ENCODE measurements at regions not wholly inside any gene's neighbourhood (a gene's known extent, or its start where the extent isn't known, plus 50 kb on each side); places are given as distances from the start of the nearest gene placed in this dataset.

DNA sequence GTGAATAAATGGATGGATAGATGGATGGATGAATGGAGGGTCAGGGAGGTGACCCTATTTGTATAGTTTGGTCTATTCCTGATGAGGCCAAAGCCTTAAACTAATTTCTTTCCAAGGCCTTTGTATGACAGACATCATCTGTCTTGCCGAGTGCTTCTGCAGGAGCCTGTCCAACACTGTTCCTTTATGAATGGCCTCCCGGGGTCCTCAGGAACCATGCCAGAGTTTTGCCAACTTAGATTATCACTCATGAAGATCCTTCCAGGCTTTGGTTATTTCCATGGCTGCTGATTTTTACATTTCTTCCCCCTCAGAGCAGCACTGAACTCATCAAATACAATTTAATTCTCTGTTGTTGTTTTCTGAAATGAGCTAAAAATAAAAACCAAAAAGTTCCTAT is 133.0 kb upstream of the SOX2 start:
- Histone ChIP-seq H2BK120ac (ENCODE audit: low read depth, low read length) (no peak overlapping the region), H3K27me3 (ENCODE audit: control insufficient read depth in 3 of 3, insufficient read depth in 3 of 3, low read depth in 1 of 3, low read length in 3 of 3) (no peaks in the 10 kb centered on the region), H3K27ac (replicated peaks; ENCODE audit: low read length) (no peak overlapping the region), H3K36me3 (replicated peaks in 1 of 2; ENCODE audit: control insufficient read depth in 2 of 2, insufficient read depth in 2 of 2, low read length in 2 of 2) (no peaks in the 10 kb centered on the region), H3K4me3 (ENCODE audit: low read length in 2 of 2) (no peak overlapping the region), H2BK5ac (ENCODE audit: low read length) (no peak overlapping the region), H3K9me3 (replicated peaks in 1 of 2; ENCODE audit: control insufficient read depth in 2 of 2, insufficient read depth in 1 of 2, low read depth in 1 of 2, low read length in 2 of 2) (no peaks in the 10 kb centered on the region), H4K91ac (ENCODE audit: low read depth, low read length, poor library complexity) (no peak overlapping the region), H2AFZ (ENCODE audit: low read length) (no peak overlapping the region), H3K4me1 (ENCODE audit: control insufficient read depth in 2 of 2, insufficient read depth in 1 of 2, low read depth in 1 of 2, low read length in 2 of 2) (no peaks in the 10 kb centered on the region), H3K23ac (ENCODE audit: low read depth, low read length, poor library complexity) (no peak overlapping the region), H2AK5ac (ENCODE audit: low read depth, low read length) (no peak overlapping the region), H3K4ac (ENCODE audit: low read length) (no peak overlapping the region), H2BK15ac (ENCODE audit: low read length) (no peak overlapping the region), H3K14ac (ENCODE audit: low read length) (no peak overlapping the region), H3K9ac (ENCODE audit: low read depth, low read length, poor library complexity) (no peak overlapping the region), H3K18ac (ENCODE audit: low read length) (no peak overlapping the region), H4K8ac (ENCODE audit: low read depth, low read length) (no peak overlapping the region), H3K79me1 (ENCODE audit: low read depth, low read length) (no peaks in the 10 kb centered on the region), H2BK12ac (ENCODE audit: low read length) (no peak overlapping the region), H3K4me2 (ENCODE audit: insufficient read depth, low read length, poor library complexity, severe bottlenecking) (no peak overlapping the region)
- no CpG with 5 or more reads among the region's 2 CpGs for WGBS, 2 donors (ENCODE audit: extremely low coverage in 2 of 2, insufficient read length in 2 of 2, insufficient replicate concordance in 1 of 2)
- no peak for DNase-seq (ENCODE audit: low spot score)

- DNase-seq (ENCODE audit: low spot score): no peak
- no peaks in the 10 kb centered on the region for H3K4me1 ChIP-seq (ENCODE audit: control insufficient read depth in 2 of 2, insufficient read depth in 1 of 2, low read depth in 1 of 2, low read length in 2 of 2)
- no peak overlapping the region for H3K23ac ChIP-seq (ENCODE audit: low read depth, low read length, poor library complexity)
- no peak overlapping the region for H2BK12ac ChIP-seq (ENCODE audit: low read length)
- no peak overlapping the region for H2BK120ac ChIP-seq (ENCODE audit: low read depth, low read length)
- no peaks in the 10 kb centered on the region for H3K9me3 ChIP-seq (replicated peaks in 1 of 2; ENCODE audit: control insufficient read depth in 2 of 2, insufficient read depth in 1 of 2, low read depth in 1 of 2, low read length in 2 of 2)
- no peak overlapping the region for H3K4me2 ChIP-seq (ENCODE audit: insufficient read depth, low read length, poor library complexity, severe bottlenecking)
- no peak overlapping the region for H2AFZ ChIP-seq (ENCODE audit: low read length)
- no peaks in the 10 kb centered on the region for H3K36me3 ChIP-seq (replicated peaks in 1 of 2; ENCODE audit: control insufficient read depth in 2 of 2, insufficient read depth in 2 of 2, low read length in 2 of 2)
- H2BK15ac ChIP-seq (ENCODE audit: low read length): no peak overlapping the region
- no peaks in the 10 kb centered on the region for H3K27me3 ChIP-seq (ENCODE audit: control insufficient read depth in 3 of 3, insufficient read depth in 3 of 3, low read depth in 1 of 3, low read length in 3 of 3)
- no peak overlapping the region for H3K4ac ChIP-seq (ENCODE audit: low read length)
- H2BK5ac ChIP-seq (ENCODE audit: low read length): no peak overlapping the region
- no peak overlapping the region for H3K9ac ChIP-seq (ENCODE audit: low read depth, low read length, poor library complexity)
- no peak overlapping the region for H3K14ac ChIP-seq (ENCODE audit: low read length)
- H3K79me1 ChIP-seq (ENCODE audit: low read depth, low read length): no peaks in the 10 kb centered on the region
- H3K18ac ChIP-seq (ENCODE audit: low read length): no peak overlapping the region
- H2AK5ac ChIP-seq (ENCODE audit: low read depth, low read length): no peak overlapping the region
- H3K27ac ChIP-seq (replicated peaks; ENCODE audit: low read length): no peak overlapping the region
- H3K4me3 ChIP-seq (ENCODE audit: low read length in 2 of 2): no peak overlapping the region
- H4K91ac ChIP-seq (ENCODE audit: low read depth, low read length, poor library complexity): no peak overlapping the region
- no CpG with 5 or more reads among the region's 2 CpGs for WGBS, 2 donors (ENCODE audit: extremely low coverage in 2 of 2, insufficient read length in 2 of 2, insufficient replicate concordance in 1 of 2)
- H4K8ac ChIP-seq (ENCODE audit: low read depth, low read length): no peak overlapping the region
These were observed 139.3 kb upstream of the SOX2 start for GRCh38 chr3:181572432-181572831.

- no peaks in the 10 kb centered on the region for H3K79me1 ChIP-seq (ENCODE audit: low read depth, low read length)
- no peak for DNase-seq (ENCODE audit: low spot score)
- H3K36me3 ChIP-seq (replicated peaks in 1 of 2; ENCODE audit: control insufficient read depth in 2 of 2, insufficient read depth in 2 of 2, low read length in 2 of 2): no peaks in the 10 kb centered on the region
- H3K27me3 ChIP-seq (ENCODE audit: control insufficient read depth in 3 of 3, insufficient read depth in 3 of 3, low read depth in 1 of 3, low read length in 3 of 3): no peaks in the 10 kb centered on the region
- H3K4me2 ChIP-seq (ENCODE audit: insufficient read depth, low read length, poor library complexity, severe bottlenecking): no peak overlapping the region
- WGBS, 2 donors (ENCODE audit: extremely low coverage in 2 of 2, insufficient read length in 2 of 2, insufficient replicate concordance in 1 of 2): no CpG with 5 or more reads among the region's 3 CpGs
- no peak overlapping the region for H2AK5ac ChIP-seq (ENCODE audit: low read depth, low read length)
- no peak overlapping the region for H3K14ac ChIP-seq (ENCODE audit: low read length)
- H2BK120ac ChIP-seq (ENCODE audit: low read depth, low read length): no peak overlapping the region
- H3K4me1 ChIP-seq (ENCODE audit: control insufficient read depth in 2 of 2, insufficient read depth in 1 of 2, low read depth in 1 of 2, low read length in 2 of 2): no peaks in the 10 kb centered on the region
- H2AFZ ChIP-seq (ENCODE audit: low read length): no peak overlapping the region
- H3K9ac ChIP-seq (ENCODE audit: low read depth, low read length, poor library complexity): no peak overlapping the region
- no peak overlapping the region for H2BK15ac ChIP-seq (ENCODE audit: low read length)
- no peak overlapping the region for H3K23ac ChIP-seq (ENCODE audit: low read depth, low read length, poor library complexity)
- H3K9me3 ChIP-seq (replicated peaks in 1 of 2; ENCODE audit: control insufficient read depth in 2 of 2, insufficient read depth in 1 of 2, low read depth in 1 of 2, low read length in 2 of 2): no peaks in the 10 kb centered on the region
- no peak overlapping the region for H2BK5ac ChIP-seq (ENCODE audit: low read length)
- no peak overlapping the region for H3K27ac ChIP-seq (replicated peaks; ENCODE audit: low read length)
- no peak overlapping the region for H2BK12ac ChIP-seq (ENCODE audit: low read length)
- no peak overlapping the region for H3K4me3 ChIP-seq (ENCODE audit: low read length in 2 of 2)
- H3K18ac ChIP-seq (ENCODE audit: low read length): no peak overlapping the region
- no peak overlapping the region for H4K91ac ChIP-seq (ENCODE audit: low read depth, low read length, poor library complexity)
- no peak overlapping the region for H3K4ac ChIP-seq (ENCODE audit: low read length)
- H4K8ac ChIP-seq (ENCODE audit: low read depth, low read length): no peak overlapping the region
These were observed 141.3 kb upstream of the SOX2 start for GRCh38 chr3:181570472-181570871.

- no peak for DNase-seq (ENCODE audit: low spot score)
- H3K27me3 ChIP-seq (ENCODE audit: control insufficient read depth in 3 of 3, insufficient read depth in 3 of 3, low read depth in 1 of 3, low read length in 3 of 3): no peaks in the 10 kb centered on the region
- H3K79me1 ChIP-seq (ENCODE audit: low read depth, low read length): no peaks in the 10 kb centered on the region
- no peak overlapping the region for H2BK120ac ChIP-seq (ENCODE audit: low read depth, low read length)
- no peaks in the 10 kb centered on the region for H3K9me3 ChIP-seq (replicated peaks in 1 of 2; ENCODE audit: control insufficient read depth in 2 of 2, insufficient read depth in 1 of 2, low read depth in 1 of 2, low read length in 2 of 2)
- WGBS, 2 donors (ENCODE audit: extremely low coverage in 2 of 2, insufficient read length in 2 of 2, insufficient replicate concordance in 1 of 2): no CpG with 5 or more reads among the region's 3 CpGs
- no peak overlapping the region for H3K18ac ChIP-seq (ENCODE audit: low read length)
- H2BK12ac ChIP-seq (ENCODE audit: low read length): no peak overlapping the region
- H3K23ac ChIP-seq (ENCODE audit: low read depth, low read length, poor library complexity): no peak overlapping the region
- no peak overlapping the region for H4K8ac ChIP-seq (ENCODE audit: low read depth, low read length)
- H3K4ac ChIP-seq (ENCODE audit: low read length): no peak overlapping the region
- H2AK5ac ChIP-seq (ENCODE audit: low read depth, low read length): no peak overlapping the region
- no peak overlapping the region for H3K9ac ChIP-seq (ENCODE audit: low read depth, low read length, poor library complexity)
- no peak overlapping the region for H3K27ac ChIP-seq (replicated peaks; ENCODE audit: low read length)
- H3K4me2 ChIP-seq (ENCODE audit: insufficient read depth, low read length, poor library complexity, severe bottlenecking): no peak overlapping the region
- no peak overlapping the region for H2BK15ac ChIP-seq (ENCODE audit: low read length)
- no peak overlapping the region for H3K4me3 ChIP-seq (ENCODE audit: low read length in 2 of 2)
- H4K91ac ChIP-seq (ENCODE audit: low read depth, low read length, poor library complexity): no peak overlapping the region
- H2AFZ ChIP-seq (ENCODE audit: low read length): no peak overlapping the region
- no peaks in the 10 kb centered on the region for H3K4me1 ChIP-seq (ENCODE audit: control insufficient read depth in 2 of 2, insufficient read depth in 1 of 2, low read depth in 1 of 2, low read length in 2 of 2)
- no peak overlapping the region for H2BK5ac ChIP-seq (ENCODE audit: low read length)
- no peaks in the 10 kb centered on the region for H3K36me3 ChIP-seq (replicated peaks in 1 of 2; ENCODE audit: control insufficient read depth in 2 of 2, insufficient read depth in 2 of 2, low read length in 2 of 2)
- no peak overlapping the region for H3K14ac ChIP-seq (ENCODE audit: low read length)
These were observed 142.3 kb upstream of the SOX2 start for GRCh38 chr3:181569356-181569940.
